GM10248 (cell line): ENCODE measurements at regions not wholly inside any gene's neighbourhood (a gene's known extent, or its start where the extent isn't known, plus 50 kb on each side); places are given as distances from the start of the nearest gene placed in this dataset.

ENCODE experiments used
- CTCF ChIA-PET: fragments of 300-600 bp; sonication (Branson Sonifier 250); formaldehyde crosslinking; extraction: SDS; loops from one replicate; lab custom pipeline; 2021; ENCODE audit warnings: antibody characterized with exemption; lab: Yijun Ruan, JAX
- POLR2A ChIA-PET: fragments of 350-650 bp; sonication (Branson Sonifier 250); formaldehyde crosslinking; extraction: SDS; loops from one replicate; lab custom pipeline; 2020; ENCODE audit warnings: antibody characterized with exemption; lab: Yijun Ruan, JAX
- DNase-seq: peaks from one replicate; pipeline ENCODE4 v3.0.0; 2012; ENCODE audit errors: extremely low spot score
- CTCF ChIP-seq: IDR thresholded peaks from 2 replicates; pipeline ENCODE4 v1.5.1; 2012; ENCODE audit warnings: mild to moderate bottlenecking, low read depth; ENCODE audit errors: extremely low read depth, missing control alignments, control extremely low read depth

DNA sequence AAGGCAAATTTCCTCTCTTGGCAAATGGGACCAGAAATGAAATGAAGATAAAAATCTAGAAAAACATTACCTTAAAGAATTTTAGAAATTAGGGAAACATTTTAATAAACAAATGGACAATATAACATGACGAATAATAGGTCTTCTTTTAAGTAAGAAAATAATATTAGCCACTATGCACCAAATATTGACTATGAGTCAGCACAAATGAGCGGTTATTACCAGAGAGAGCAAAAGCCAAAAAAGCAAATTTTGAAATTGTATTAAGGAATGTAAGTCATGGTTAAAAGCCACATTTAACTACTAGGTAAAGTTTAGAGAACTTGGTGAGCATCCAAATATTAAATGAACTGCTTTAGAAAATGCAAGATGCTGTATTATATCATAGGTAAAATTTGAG lies 376.6 kb upstream of the JAG1 start:
- ChIA-PET POLR2A (no interaction called here), CTCF (no interaction called here)
- DNase-seq: no peak
- no peak for TF ChIP-seq CTCF

GRCh38 chr20:11051136-11051535 lies 377.3 kb upstream of the JAG1 start:
- ChIA-PET CTCF (no interaction called here), POLR2A (no interaction called here)
- TF ChIP-seq CTCF: no peak
- no peak for DNase-seq

- ChIA-PET POLR2A (no interaction called here), CTCF (no interaction called here)
- no peak for DNase-seq
- no peak for TF ChIP-seq CTCF
Measured at GRCh38 chr20:11053310-11053709, 379.5 kb upstream of the JAG1 start.

- POLR2A ChIA-PET: no interaction called here
- CTCF ChIA-PET: no interaction called here
- TF ChIP-seq CTCF: no peak
- DNase-seq: no peak
Measured at GRCh38 chr20:11054266-11054993, 380.6 kb upstream of the JAG1 start.

GRCh38 chr20:11056414-11056813 lies 382.6 kb upstream of the JAG1 start:
- no peak for TF ChIP-seq CTCF
- DNase-seq: no peak
- ChIA-PET CTCF (no interaction called here), POLR2A (no interaction called here)

GRCh38 chr20:11057624-11058023 lies 383.8 kb upstream of the JAG1 start:
- TF ChIP-seq CTCF: no peak
- ChIA-PET POLR2A (no interaction called here), CTCF (no interaction called here)
- no peak for DNase-seq

DNA sequence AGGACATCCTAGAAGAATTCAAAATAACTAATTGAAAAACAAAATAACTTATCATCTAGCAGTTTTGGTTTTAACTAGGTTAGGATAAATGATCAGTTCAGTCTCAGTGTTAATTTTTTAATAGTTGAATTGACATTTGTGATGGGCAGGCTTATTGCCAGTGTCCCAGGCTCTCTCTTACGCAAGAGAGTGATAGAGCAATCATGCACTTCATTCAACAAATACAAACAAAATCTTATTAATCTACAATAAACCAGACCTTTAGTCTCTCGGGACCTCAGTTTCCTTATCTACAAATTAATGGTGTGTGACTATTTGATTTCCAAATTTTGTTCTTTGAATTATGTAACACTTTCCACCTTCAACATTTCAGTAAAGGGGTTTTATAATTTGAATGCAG lies 385.9 kb upstream of the JAG1 start:
- no peak for TF ChIP-seq CTCF
- POLR2A ChIA-PET: no interaction called here
- CTCF ChIA-PET: interaction anchor here (1.5 kb wide), 2 partner anchors 17 to 26 kb away, joined by 3 to 4 read pairs; no protein-coding TSS in a partner anchor
- no peak for DNase-seq
